ENCODE measurements at regions not wholly inside any gene's neighbourhood (a gene's known extent, or its start where the extent isn't known, plus 50 kb on each side); places are given as distances from the start of the nearest gene placed in this dataset.
A peak's percentile ranks its signal among the peaks of the same experiment; 100 is the strongest.

DNA sequence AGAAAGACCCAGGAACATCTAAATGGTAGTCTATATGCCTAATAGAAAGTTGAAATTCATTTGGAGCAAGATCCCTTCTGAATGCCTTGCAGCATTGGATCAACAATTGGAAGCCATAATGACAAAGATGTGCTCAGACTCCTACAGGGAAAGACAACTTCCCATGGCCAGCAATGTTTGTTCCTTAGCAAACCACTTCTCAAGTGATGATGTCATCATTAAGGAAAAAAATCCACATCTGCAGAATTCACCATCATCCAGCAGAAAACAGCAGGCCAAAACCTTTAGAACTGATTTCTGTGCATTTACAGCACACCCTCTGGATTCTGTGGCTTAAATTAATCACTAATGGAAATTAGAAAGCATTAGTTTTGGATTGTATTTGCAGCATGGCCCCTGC, 82.4 kb upstream of the ZIC3 start:
- DNase-seq = no peak

DNA sequence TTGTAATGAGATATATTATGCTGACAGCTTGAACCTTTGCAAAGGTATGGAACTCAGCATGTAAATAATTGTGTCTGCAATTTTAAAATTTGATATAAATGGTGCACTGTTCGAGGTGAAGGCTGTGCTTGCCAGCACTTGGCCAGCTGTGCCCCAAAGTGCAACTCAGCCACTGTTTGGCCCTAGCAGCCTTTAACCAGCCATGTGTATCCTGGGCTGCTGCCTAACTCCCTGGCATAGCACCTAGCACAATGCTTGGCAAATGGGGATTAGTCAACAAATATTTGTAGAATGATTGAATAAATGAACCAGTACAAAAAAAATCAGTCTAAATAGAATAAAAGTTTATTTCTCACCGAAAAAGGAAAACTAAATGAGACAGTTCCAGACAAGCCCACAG, 83.8 kb upstream of the ZIC3 start:
- DNase-seq = no peak

DNA sequence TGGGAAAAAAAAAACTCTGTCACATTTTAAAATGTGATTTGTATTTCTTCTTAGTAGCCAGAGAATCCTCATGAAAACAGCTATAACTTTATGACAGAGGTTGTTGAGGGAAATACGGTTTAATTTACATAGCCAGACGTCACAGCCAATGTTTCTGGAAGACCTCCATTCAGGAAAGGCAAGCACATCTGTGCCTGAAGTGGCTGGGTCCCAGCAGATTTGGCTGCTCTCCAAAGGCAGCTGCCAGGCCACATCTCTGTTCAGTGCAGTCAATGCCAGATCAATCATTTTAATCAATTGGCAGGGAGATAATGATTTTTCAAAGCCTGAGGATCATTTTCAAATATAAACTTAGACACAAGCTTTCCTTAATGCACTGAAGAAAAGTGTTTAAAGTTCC, 86.5 kb upstream of the ZIC3 start:
- DNase-seq = no peak

DNA sequence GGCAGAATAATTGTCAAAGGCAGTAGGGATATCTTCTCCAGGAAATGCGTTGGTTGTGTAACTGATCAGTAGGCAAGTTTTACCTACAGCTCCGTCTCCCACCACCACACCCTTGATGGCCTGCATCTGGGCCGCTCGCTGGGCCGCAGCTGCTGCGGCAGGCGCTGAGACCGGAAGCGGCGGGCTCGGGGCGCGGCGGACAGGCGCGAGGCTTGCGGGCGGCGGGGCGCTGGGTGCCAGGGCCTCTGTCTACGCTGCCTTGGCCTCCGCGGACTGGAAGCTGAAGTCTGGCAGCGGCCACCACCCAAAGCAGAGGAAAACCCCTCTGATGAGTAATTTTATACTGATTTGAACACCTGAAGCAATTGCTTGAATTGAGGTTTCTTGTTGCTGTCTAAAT, 124.2 kb upstream of the ZIC3 start:
- DNase-seq = no peak

DNA sequence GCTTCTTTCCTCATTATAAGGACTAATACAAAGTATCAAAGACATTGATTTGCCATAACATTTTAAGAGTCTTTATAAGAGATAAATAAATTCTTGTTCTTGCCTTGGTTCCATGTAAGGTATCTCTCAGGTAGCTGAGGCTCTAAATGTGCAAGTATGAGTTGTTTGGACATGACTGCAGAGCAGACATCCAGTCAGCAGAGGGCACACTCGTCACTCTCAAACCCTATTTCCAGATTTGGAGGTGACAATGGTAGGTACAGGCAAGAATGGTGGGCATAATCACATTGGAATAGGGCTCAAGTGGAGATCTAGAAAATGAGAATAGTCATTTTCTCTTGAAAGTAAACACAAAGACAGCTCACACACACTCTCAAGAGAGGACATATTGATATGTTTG, 133.3 kb upstream of the ZIC3 start:
- peak; percentile 29 to 39 for DNase-seq

DNA sequence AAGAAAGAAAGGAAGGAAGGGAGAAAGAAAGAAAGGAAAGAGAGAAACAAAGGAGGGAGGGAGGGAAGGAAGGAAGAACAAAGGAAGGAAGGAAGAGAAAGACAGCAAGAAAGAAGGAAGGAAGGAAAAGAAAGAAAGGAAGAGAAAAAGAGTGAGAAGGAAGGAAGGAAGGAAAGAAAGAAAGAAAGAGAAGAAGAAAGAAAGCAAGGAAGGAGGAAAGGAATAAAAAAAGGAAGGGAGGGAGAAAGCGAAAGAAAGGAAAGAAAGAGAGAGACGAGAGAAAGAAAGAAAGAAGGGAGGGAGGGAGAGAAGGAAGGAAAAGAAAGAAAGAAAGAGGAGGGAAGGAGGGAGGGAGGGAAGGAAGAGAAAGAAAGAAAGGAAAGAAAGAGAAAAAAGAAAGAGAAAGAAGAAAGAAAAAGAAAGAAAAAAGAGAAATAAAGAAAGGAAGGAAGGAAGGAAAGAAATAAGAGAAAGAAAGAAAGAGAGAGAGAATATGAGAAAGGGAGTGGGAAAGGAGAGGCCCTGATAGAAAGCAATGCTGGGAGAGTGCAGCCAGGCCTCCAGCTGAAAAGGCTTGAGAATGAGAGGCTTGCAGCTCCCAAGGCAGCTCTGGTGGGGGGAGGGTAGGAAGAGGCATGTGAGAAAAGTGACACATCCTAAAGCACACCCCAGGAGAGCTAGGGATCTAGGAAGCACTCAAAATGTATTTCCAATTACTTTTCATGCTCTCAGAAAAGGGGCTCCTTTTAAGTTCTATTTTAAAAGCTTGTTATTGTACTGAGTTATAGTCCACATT, 134.0 kb upstream of the ZIC3 start:
- no peak for DNase-seq

DNA sequence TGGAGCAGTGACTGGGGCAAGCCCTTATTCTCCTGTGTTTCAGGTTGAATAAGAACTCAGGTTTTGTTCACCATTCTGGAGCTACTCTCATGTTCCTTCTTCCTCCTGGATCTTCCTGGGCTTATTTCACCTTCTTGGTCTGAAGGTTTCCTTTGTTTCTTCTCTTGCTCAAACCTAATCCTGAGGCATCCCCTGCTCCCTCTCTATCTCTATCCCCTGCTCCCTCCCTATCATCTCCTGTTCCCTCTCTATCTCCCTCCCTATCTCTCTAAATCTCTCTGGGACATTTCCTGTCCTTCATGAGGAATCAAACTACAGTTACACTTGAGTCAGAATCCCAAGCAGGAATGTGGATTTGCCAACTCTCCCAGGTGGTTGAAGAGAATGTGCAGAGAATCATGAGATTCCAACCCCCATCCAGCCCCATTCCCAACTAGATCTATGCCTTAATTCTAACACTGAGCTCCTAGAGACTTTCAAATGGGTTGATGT, 134.9 kb upstream of the ZIC3 start:
- DNase-seq = no peak

DNA sequence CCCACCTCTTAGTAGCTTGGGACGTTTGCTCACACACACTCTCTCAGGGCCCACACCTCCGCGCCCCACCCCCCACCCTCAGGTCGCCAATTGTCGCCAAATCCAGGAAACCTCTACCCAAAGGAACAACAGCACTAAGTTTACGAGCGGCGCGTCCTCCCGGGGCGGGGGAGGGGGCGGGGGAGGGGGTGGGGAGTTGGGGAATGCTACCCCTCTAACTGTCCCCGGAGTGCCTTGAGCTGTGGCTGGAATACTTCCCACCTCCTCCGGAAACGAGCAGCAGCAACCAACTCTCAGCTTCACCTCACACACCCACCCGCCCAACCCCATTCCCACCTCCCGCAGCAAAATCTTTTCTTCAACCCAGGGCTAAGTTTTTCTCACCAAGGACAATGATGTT, 135.6 kb upstream of the ZIC3 start:
- DNase-seq = no peak

DNA sequence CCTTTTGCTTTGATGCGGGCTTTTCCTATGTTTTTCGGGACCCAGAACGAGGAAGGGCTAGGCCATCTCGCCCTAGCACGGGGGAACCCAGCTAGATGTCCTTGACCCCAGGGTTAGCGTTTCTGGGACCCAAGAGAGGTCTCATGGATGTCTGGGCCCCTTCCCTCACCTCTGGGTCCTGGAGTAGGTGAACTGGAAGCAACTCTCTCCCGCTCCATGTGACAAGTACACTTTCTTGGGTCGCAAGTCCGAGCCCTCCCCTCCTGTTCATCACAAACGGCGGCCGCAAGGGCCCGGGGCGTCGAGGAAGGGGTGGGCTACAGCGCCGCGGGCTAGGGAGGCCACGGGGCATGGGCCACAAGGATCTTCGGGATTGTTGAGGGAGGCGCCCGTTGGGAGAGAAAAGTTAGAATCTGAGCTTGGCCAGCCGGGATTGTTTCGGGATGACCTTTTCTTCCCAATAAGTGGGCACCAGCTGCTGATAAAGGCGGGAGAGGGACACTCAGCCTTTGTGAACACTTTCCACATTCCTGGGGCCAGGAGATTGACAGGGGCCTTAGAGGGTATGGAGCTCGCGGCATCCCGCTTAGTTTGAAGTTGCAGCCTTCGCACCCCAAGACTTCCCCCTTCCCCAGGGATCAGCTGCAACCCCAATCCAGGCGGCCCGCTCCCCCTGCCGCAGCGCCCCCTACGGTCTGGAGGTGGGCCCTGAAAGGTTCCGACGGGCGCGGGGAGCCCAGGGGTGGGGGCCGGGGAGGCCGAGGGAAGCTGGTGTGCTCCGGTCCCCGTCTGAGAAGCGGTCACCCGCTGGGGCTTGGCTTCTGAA, 136.9 kb upstream of the ZIC3 start:
- no peak for DNase-seq

DNA sequence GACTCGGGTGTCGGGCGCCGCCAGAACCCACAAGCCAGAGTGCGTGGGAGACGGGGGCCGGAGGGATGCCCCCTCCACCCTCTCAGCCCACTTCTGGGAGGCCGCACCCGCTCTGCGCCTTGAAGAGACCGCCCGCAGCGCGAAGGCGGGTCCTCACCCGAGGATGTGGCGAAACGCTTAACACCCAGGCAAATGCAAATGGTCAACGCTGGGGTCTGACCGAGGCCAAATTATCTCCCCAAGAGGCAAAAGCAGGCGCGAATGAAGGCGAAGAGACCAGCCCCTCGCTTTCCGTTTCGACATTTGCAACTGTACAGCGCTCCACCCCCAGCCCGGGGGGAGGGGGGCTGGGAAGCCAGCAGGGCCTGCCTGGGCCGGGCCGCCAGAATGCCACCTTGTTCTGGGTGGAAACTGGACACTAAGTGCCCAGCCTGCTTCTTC, 137.7 kb upstream of the ZIC3 start:
- DNase-seq = no peak

DNA sequence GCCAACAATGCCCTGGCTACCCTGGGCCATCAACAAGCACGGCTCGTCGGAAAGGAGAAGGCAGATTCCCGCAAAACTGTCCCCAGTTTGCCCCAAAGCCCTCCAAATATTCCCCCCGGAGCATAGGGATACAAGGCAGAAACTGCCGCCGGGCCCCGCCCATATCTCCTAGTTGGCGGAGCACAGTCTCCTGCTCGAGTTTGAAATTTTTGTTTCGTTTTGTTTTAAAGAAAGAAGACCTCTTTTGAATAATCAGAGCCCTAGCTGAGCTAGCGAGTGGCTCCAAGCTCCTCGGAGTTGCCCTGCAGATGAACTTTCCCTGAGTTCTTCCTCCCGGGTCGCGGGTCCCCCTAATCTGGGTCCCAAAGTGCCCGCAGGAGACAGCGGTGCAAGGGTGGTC, 138.1 kb upstream of the ZIC3 start:
- DNase-seq = peak in 1 of 2 experiments; percentile 22

DNA sequence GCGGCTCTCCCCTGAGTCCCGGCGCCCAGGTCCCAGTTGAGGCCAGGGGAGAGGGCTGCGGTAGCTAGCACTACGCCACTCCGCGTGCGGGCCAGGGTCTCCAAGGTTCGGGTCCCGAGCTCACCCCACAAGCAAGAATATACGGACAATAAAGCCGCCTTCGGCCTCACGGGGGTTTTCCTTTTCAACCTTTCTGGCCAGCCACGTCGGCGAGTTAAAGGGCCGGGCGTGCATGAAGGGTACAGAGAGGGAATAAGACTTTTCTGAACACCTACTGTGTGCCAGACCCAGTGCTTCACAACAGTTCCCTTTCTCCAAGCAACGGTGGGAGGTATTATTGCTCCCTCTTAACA, 138.5 kb upstream of the ZIC3 start:
- no peak for DNase-seq

DNA sequence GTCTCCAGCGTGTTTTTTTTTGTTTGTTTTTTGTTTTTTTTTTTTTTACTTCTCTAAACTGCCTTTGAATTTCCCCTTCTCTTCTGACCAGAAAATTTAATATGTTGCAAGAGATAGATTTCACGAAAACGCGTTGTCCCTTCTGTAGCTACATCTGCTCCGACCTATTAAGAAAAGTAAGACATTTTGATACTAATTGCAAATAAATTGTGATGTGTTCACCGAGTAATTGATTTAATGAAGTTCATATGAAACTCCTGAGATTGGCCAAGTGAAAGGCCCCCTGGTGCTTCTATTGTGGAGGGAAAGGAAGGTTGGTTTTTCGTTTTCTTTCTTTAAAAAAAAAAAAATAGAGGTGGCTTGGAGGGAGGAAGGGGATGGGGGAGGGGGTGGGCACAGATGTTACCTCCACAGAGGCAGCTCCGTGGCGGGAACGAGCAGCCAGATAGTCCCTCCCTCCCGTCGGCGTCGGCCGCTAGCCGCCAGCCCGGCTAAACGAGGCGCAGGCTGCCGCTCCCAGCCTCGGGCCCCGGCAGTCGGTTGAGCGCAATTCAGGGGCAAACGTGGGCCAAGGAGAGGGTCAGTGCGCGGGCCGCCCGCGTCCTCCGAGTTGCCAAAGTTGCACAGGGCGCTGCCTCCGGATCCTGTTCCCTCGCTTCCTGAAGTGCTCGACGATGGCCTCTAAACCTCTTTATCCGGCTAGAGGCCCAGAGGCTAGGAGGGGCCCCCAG, 139.1 kb upstream of the ZIC3 start:
- DNase-seq = no peak

DNA sequence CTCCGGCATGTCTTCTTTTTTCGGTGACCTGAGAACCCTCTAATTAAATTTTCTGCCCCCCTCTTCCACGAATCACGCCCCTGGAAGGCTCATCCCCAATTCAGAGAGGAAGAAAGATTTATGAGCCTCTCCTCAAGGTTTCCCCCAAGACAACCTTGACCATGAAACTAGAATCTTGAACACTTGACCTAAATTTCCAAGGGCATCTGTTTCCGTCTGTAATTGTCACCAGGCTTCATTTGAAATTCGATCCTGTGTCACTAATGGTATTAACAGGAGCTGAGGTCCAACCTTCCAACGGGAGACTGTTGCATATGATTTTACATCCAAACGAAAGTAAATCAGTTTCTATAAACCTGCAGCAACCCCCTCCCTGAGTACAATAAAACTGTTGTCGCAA, 139.9 kb upstream of the ZIC3 start:
- no peak for DNase-seq

DNA sequence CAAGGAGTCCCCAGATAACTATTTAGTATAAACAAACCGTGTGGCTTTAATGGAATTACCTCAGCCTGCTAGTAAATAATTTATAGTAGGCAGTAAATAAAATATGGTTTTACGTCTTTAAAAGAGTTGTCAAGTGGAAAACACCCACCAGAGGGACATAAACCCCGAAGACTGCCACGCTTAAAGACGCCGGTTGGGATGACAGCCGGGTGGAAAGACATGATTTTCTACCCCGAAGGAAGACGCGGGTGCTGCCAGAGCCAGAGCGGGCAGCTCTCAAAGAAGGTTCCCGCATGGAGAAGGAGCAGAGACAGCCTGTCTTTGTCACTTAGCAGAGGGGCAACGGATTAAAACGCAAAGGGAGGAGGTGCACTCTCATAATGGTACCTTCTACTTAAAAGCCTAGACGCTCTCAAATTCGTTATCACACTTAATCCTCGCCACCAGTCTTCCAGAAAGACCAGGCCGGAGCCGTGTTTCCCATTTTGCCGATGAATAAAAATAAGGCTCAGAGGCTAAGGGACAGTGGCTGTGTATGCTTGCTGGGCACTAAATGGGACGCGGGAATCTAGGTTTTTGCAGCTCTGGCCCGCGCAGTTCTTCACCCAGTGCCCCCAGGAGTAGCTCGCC, 140.5 kb upstream of the ZIC3 start:
- DNase-seq = no peak

DNA sequence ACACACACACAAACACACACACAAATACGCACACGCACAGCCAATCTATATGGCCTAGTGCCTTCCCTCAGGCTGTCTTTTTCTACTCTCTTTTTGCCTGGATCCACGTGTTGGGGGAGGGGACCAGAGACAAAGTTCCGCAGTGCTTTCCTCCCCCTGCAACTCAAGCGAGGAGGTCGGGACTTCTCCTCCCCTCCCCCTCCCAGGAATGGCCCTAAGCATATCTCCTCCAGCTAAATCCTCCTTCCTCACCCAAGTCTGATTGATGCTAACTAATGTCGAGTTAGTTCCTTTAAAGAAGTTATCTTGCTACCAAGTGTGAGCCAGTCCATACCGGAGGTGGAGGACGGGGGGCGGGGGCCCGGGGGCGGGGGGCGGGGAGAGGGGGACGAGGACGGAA, 141.2 kb upstream of the ZIC3 start:
- DNase-seq = no peak

DNA sequence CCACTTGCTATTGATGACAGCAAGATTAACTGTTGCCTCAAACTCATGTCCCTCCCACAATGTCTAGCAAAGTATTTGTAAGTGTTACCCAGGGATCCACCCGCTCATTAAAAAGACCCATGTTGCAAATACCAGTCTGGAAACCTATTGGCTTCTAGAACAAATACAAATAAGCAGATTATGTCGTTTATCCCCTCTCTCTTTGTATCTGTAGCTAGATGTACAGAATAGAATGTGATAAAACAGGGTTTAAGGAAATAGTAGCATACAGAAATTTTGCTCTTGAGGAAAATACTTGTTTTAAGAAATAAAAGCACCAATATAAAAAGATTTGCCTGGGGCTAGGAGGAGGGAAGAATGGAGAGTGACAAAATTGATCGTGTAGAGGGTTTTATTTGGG, 142.7 kb upstream of the ZIC3 start:
- no peak for DNase-seq

DNA sequence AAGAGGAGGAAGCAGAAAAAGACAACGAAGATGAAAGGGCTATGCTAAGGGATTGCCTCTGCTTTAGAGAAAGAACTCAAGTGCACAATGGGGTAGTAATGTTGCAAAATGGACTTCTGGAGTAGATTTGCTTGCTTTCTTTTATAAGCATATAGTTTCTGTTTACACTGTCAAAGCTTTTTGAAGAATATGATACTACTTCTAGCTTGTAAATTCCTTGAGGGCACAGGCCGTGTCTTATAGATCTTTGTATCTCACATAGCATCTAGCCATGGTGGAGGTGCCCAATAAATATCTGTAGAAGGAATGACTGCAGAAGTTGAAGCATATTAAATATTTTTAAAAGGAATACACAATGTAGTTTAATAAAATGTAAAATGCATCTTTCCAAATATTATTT, 147.8 kb upstream of the ZIC3 start:
- DNase-seq = no peak

DNA sequence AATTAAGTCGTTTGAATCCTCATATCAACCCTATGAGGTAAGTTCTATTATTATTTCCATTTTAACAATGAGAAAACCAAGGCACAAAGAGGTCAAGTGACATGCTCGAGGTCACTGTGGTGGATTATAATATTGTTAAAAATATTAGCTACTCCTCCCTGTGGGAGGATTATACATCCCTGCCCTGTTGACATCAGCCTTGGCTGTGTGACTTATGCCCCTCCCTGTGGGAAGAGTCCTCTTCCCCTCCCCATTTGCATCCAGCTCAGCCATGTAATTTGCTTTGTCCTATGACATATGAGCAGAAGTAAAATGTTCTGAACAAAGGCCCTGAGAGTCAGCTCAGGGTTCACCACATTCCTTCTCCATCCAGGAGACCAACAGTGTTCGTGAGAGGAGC, 152.7 kb upstream of the ZIC3 start:
- no peak for DNase-seq

DNA sequence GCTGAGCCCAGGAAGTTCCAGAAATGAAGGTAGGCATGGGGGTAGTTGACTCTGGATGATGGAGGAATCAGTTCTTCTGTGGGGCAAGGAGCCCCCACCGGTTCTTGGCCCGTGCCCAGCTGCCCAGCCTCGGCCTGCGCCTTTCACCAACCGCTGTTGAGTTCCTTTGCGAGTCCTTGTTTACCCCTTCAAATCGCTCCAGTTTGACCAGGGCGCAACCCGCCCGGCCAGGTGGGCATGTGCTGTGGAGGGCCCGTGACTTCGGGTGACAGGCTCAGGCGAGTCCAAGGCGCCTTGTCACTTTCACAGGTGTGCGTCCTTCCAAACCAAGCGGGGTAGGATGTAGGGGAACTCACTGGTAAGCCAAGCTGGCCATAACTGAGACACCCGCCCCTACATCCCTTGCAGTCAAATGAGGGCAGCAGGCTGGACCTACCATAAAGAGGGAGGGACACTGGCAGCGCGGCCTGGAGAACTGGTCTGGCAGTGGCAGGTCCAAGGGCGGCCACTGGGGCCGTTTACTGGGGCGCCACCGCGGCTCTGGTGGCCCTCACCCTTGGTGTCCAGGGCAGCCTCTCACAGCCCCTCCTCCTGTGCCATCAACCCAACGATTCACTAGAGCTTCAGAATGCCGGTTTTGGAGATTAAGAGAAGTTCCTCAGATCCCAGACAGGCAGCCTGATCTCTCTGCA, 160.3 kb upstream of the ZIC3 start:
- DNase-seq = no peak

DNA sequence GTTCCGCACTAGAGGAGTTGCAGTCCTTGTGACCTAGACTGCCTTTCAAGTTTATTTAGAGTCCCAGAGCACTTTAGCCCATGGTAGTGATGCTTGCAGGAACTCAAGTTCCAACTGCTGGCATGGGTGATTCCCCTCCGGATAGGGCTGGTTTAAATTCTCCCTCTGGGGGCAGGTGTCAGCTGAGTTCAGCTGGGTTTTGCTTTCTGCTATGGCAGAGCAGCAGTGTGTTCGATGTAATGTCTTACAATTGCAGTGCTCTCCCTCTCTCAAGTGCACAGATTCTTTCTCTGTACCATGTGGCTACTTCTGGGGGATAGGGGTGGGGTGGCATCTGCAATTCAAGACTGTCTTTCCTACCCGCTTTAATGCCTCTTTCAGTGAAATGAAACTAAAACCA, 164.8 kb upstream of the ZIC3 start:
- DNase-seq = no peak

DNA sequence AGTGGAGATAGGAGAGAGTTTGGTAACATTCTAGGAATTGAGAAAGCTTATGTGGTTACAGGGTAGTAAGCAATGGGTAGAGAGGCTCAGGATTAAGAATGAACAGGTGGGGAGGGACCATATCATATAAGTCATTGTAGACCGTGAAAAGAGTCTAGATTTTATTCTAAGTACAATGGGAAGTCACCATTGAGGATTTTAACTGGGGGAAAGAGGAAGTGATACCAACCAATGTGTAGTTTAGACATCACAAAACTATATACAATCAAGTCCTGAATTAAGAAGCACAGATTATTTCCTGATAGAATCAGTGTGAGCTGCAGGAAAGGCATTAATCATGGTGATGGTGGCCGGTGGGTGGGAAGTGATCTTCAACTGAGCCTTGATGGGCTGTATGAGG, 178.3 kb upstream of the ZIC3 start:
- DNase-seq = no peak
